CD4-positive, alpha-beta memory T cell (primary cell): ENCODE measurements at regions not wholly inside any gene's neighbourhood (a gene's known extent, or its start where the extent isn't known, plus 50 kb on each side); places are given as distances from the start of the nearest gene placed in this dataset.

Source experiments
- CTCF ChIA-PET: fragments of 350-600 bp; sonication (Branson Sonifier 250); formaldehyde crosslinking; loops from one replicate; lab custom pipeline; 2021; ENCODE audit warnings: inconsistent platforms; ENCODE audit not compliant: partially characterized antibody; lab: Charles Lee
- POLR2A ChIA-PET: fragments of 350-600 bp; sonication (Branson Sonifier 250); formaldehyde crosslinking; loops from one replicate; lab custom pipeline; 2021; ENCODE audit not compliant: partially characterized antibody; lab: Charles Lee
- DNase-seq, 5 donors: peaks; one replicate each; pipeline versions ENCODE4 v3.0.0 to v3.0.0-alpha.2; 2020 to 2022; ENCODE audit warnings: mixed read lengths in 1 of 5
- H3K27ac ChIP-seq: one replicate; pipeline ENCODE4 v1.7.0; 2013; ENCODE audit warnings: low read depth, low read length
- H3K27me3 ChIP-seq: 2 replicates; pipeline ENCODE4 v1.7.0; 2013; ENCODE audit warnings: mild to moderate bottlenecking, low read length, moderate library complexity; ENCODE audit not compliant: insufficient read depth
- H3K36me3 ChIP-seq: 2 replicates; pipeline ENCODE4 v1.7.0; 2013; ENCODE audit warnings: mild to moderate bottlenecking, low read length, moderate library complexity; ENCODE audit not compliant: insufficient read depth
- H3K4me1 ChIP-seq: 2 replicates; pipeline ENCODE4 v1.7.0; 2013; ENCODE audit warnings: mild to moderate bottlenecking, low read length, moderate library complexity; ENCODE audit not compliant: insufficient read depth
- H3K4me3 ChIP-seq, 2 donors: one replicate each; pipeline ENCODE4 v1.7.0; 2013; ENCODE audit warnings: low read length in 2 of 2, mild to moderate bottlenecking in 1 of 2
- H3K9me3 ChIP-seq, 2 donors: one replicate each; pipeline ENCODE4 v1.7.0; 2013; ENCODE audit warnings: low read length in 2 of 2, control low read depth in 1 of 2; ENCODE audit not compliant: control insufficient read depth in 1 of 2
- H3K27ac Mint-ChIP-seq, 7 donors: one replicate each; pipeline ENCODE4 v1.8.0; 2020 to 2021; ENCODE audit warnings: mixed read lengths in 7 of 7, mild to moderate bottlenecking in 6 of 7, inconsistent platforms in 3 of 7, moderate library complexity in 3 of 7
- H3K27me3 Mint-ChIP-seq, 2 donors: one replicate each; pipeline ENCODE4 v1.8.0; 2020 to 2021; ENCODE audit warnings: mixed read lengths in 2 of 2
- H3K36me3 Mint-ChIP-seq, 2 donors: one replicate each; pipeline ENCODE4 v1.8.0; 2020 to 2021; ENCODE audit warnings: mixed read lengths in 2 of 2, inconsistent platforms in 1 of 2, mild to moderate bottlenecking in 1 of 2
- H3K4me1 Mint-ChIP-seq, 4 donors: one replicate each; pipeline ENCODE4 v1.8.0; 2020 to 2021; ENCODE audit warnings: mixed read lengths in 4 of 4, mild to moderate bottlenecking in 1 of 4
- H3K4me3 Mint-ChIP-seq, 8 donors: one replicate each; pipeline ENCODE4 v1.8.0; 2020 to 2021; ENCODE audit warnings: mixed read lengths in 8 of 8, mild to moderate bottlenecking in 7 of 8, moderate library complexity in 6 of 8, inconsistent platforms in 3 of 8
- H3K9me3 Mint-ChIP-seq, 8 donors: one replicate each; pipeline ENCODE4 v1.8.0; 2020 to 2021; ENCODE audit warnings: mixed read lengths in 8 of 8, mild to moderate bottlenecking in 5 of 8, inconsistent platforms in 3 of 8, moderate library complexity in 1 of 8
- intact Hi-C: fragments of 100-400 bp; cut with micrococcal nuclease; formaldehyde crosslinking; loops from one replicate; pipeline ENCODE4 v1.15.1; 2023

DNA sequence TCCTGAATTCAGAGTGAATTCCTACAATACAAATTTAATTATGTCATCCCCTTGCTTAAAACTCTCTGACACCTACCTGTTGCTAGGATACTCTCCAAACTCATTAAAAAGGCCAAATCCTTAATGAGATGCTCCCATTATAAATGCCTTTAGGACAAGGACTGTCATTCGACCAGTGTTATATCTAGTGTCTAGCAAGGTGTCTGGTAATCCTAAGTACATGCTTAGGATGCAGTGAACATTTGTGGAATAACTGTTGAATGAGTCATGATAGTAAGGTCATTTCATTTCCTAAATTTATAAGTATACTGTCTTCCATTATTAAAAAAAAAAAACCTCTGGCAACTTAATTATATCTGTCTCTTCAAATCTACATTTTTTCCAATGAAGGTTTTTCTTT lies 588.9 kb upstream of the NRXN1 start:
- Mint-ChIP-seq H3K36me3 (no peaks in the 10 kb centered on the region), H3K9me3 (peaks cover 2 to 29% (median 18%) of the 10 kb centered on the region in 8 donors), H3K27me3 (no peaks in the 10 kb centered on the region), H3K4me1 (no peaks in the 10 kb centered on the region), H3K27ac (no peak overlapping the region), H3K4me3 (no peak overlapping the region)
- no peak for DNase-seq
- H3K4me1 ChIP-seq = no peaks in the 10 kb centered on the region
- POLR2A ChIA-PET = no interaction called here
- intact Hi-C loops = no loop called here
- no peaks in the 10 kb centered on the region for H3K27me3 ChIP-seq
- no peak overlapping the region for H3K27ac ChIP-seq
- no peak overlapping the region for H3K4me3 ChIP-seq
- CTCF ChIA-PET = no interaction called here
- no peaks in the 10 kb centered on the region for H3K36me3 ChIP-seq
- no peaks in the 10 kb centered on the region for H3K9me3 ChIP-seq

DNA sequence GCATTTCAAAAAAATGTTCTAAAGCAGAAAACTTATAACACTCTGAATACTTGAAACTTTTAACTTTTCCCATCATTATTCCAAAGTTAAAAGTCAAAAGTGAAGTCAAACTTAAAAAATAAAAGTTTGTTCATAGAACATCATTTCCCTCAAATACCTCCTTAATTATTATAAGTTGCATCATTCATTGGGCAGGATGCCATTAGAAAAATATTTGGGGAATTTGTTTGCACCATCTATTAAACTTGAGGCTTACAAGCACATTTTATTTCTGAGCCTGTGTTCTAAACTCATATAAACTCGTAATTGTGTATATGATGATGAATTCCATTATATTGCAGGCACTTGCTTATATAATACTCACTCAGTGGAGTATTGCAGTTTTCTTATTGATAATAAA lies 588.0 kb upstream of the NRXN1 start:
- ChIA-PET CTCF (no interaction called here), POLR2A (no interaction called here)
- no peaks in the 10 kb centered on the region for H3K4me1 Mint-ChIP-seq
- DNase-seq = no peak
- H3K27ac ChIP-seq = no peak overlapping the region
- no peak overlapping the region for H3K4me3 Mint-ChIP-seq
- H3K4me3 ChIP-seq = no peak overlapping the region
- H3K27me3 Mint-ChIP-seq = no peaks in the 10 kb centered on the region
- H3K9me3 ChIP-seq = peaks cover 0 to 3% of the 10 kb centered on the region in 2 donors
- H3K9me3 Mint-ChIP-seq = peaks cover 2 to 30% (median 18%) of the 10 kb centered on the region in 8 donors
- intact Hi-C loops = no loop called here
- no peaks in the 10 kb centered on the region for H3K4me1 ChIP-seq
- no peaks in the 10 kb centered on the region for H3K27me3 ChIP-seq
- no peaks in the 10 kb centered on the region for H3K36me3 Mint-ChIP-seq
- H3K27ac Mint-ChIP-seq = no peak overlapping the region
- H3K36me3 ChIP-seq = no peaks in the 10 kb centered on the region

DNA sequence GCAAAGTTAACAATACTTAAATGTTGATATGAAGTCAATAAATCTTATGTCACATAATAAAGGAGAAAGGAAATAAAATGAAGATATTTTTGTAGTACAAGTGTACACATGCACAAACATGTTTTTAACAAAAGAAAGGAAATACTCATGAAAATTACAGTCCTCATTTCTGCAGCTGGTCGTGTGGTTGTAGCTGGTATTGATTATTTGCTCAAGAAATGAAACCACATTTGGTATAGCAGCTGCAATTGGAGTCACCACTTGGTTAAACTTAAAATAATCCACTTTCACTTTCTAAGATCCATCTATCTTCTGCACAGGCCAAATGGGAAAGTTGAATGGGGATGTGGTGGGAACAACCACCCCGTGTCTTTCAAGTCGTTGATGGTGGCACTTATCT lies 580.5 kb upstream of the NRXN1 start:
- H3K9me3 ChIP-seq = peaks cover 0 to 5% of the 10 kb centered on the region in 2 donors
- H3K27me3 ChIP-seq = no peaks in the 10 kb centered on the region
- H3K9me3 Mint-ChIP-seq = peaks cover 0 to 34% (median 11%) of the 10 kb centered on the region in 8 donors
- no peaks in the 10 kb centered on the region for H3K36me3 ChIP-seq
- CTCF ChIA-PET = no interaction called here
- H3K27me3 Mint-ChIP-seq = no peaks in the 10 kb centered on the region
- no peak overlapping the region for H3K27ac Mint-ChIP-seq
- no peak overlapping the region for H3K27ac ChIP-seq
- H3K4me1 Mint-ChIP-seq = no peaks in the 10 kb centered on the region
- intact Hi-C loops = no loop called here
- H3K4me3 ChIP-seq = no peak overlapping the region
- DNase-seq = no peak
- no peaks in the 10 kb centered on the region for H3K4me1 ChIP-seq
- POLR2A ChIA-PET = no interaction called here
- H3K36me3 Mint-ChIP-seq = no peaks in the 10 kb centered on the region
- no peak overlapping the region for H3K4me3 Mint-ChIP-seq

DNA sequence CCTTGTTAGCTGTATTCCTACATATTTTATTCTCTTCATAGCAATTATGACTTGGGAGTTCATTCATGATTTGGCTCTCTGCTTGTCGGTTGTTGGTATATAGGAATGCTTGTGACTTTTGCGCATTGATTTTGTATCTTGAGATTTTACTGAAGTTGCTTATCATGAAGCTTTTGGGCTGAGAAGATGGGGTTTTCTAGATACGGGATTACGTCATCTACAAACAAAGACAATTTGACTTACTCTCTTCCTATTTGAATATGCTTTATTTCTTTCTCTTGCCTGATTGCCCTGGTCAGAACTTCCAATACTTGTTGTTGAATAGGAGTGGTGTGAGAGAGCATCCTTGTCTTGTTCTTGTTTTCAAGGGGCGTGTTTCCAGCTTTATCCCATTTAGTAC lies 569.8 kb upstream of the NRXN1 start:
- no peak overlapping the region for H3K4me3 Mint-ChIP-seq
- H3K9me3 Mint-ChIP-seq = peaks cover 3 to 36% (median 19%) of the 10 kb centered on the region in 8 donors
- no peaks in the 10 kb centered on the region for H3K27me3 Mint-ChIP-seq
- Histone ChIP-seq H3K27ac (no peak overlapping the region), H3K36me3 (no peaks in the 10 kb centered on the region), H3K4me3 (no peak overlapping the region), H3K27me3 (no peaks in the 10 kb centered on the region), H3K9me3 (no peaks in the 10 kb centered on the region), H3K4me1 (no peaks in the 10 kb centered on the region)
- no peaks in the 10 kb centered on the region for H3K36me3 Mint-ChIP-seq
- no peak overlapping the region for H3K27ac Mint-ChIP-seq
- CTCF ChIA-PET = no interaction called here
- no peaks in the 10 kb centered on the region for H3K4me1 Mint-ChIP-seq
- POLR2A ChIA-PET = no interaction called here
- intact Hi-C loops = no loop called here
- no peak for DNase-seq

DNA sequence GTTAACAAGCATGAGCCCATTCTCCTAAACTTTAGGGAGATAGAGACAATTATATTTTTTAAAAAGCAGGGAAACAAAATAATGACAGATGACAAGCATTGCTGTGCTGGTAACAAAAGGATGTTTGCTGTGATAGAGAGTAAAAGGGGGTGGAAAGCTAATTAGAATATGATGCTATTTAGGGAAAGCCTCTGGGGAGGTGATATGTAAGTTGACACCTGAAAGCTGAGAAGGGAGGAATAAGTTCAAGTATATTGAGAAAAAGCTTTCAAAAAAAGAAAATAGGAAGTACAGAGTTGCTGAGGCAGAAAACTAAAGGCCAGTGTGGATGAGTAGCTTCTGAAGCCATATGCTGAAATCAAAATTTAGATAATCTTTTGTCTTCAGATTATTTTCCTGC lies 565.2 kb upstream of the NRXN1 start:
- no peaks in the 10 kb centered on the region for H3K4me1 Mint-ChIP-seq

DNA sequence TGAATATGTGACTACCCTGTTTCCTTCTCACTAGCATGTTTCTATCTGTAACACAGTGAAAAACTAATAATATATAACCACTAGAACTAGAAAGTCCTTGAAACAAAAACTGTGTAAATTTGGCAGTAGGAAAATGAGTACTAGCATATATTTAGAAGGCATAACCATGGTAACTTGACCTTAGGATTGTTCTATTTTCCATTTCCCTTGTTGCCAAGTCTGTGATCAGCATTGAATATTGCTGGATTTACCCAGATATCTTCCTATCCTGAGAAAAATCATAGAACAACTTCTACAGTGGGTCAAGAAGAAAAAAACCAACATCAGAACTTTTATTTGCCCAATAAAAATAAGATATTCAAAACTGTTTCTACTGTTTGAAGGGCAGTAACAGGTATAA lies 563.9 kb upstream of the NRXN1 start:
- DNase-seq = no peak
- no peak overlapping the region for H3K27ac Mint-ChIP-seq
- H3K4me1 ChIP-seq = no peaks in the 10 kb centered on the region
- H3K4me3 ChIP-seq = no peak overlapping the region
- no peaks in the 10 kb centered on the region for H3K27me3 Mint-ChIP-seq
- CTCF ChIA-PET = no interaction called here
- no peak overlapping the region for H3K4me3 Mint-ChIP-seq
- no peak overlapping the region for H3K27ac ChIP-seq
- no peaks in the 10 kb centered on the region for H3K9me3 ChIP-seq
- H3K4me1 Mint-ChIP-seq = no peaks in the 10 kb centered on the region
- no peaks in the 10 kb centered on the region for H3K36me3 ChIP-seq
- H3K36me3 Mint-ChIP-seq = no peaks in the 10 kb centered on the region
- intact Hi-C loops = no loop called here
- H3K9me3 Mint-ChIP-seq = peaks cover 0 to 20% (median 8%) of the 10 kb centered on the region in 8 donors
- POLR2A ChIA-PET = no interaction called here
- no peaks in the 10 kb centered on the region for H3K27me3 ChIP-seq

More for the DNA sequence above, 565.2 kb upstream of the NRXN1 start:
- Histone ChIP-seq H3K4me3 (no peak overlapping the region), H3K27ac (no peak overlapping the region), H3K4me1 (no peaks in the 10 kb centered on the region), H3K27me3 (no peaks in the 10 kb centered on the region), H3K9me3 (no peaks in the 10 kb centered on the region), H3K36me3 (no peaks in the 10 kb centered on the region)
- Mint-ChIP-seq H3K4me3 (no peak overlapping the region), H3K9me3 (peaks cover 2 to 19% (median 6%) of the 10 kb centered on the region in 8 donors), H3K27ac (no peak overlapping the region), H3K36me3 (no peaks in the 10 kb centered on the region), H3K27me3 (no peaks in the 10 kb centered on the region)
- ChIA-PET POLR2A (no interaction called here), CTCF (no interaction called here)
- intact Hi-C loops = no loop called here
- DNase-seq = no peak

DNA sequence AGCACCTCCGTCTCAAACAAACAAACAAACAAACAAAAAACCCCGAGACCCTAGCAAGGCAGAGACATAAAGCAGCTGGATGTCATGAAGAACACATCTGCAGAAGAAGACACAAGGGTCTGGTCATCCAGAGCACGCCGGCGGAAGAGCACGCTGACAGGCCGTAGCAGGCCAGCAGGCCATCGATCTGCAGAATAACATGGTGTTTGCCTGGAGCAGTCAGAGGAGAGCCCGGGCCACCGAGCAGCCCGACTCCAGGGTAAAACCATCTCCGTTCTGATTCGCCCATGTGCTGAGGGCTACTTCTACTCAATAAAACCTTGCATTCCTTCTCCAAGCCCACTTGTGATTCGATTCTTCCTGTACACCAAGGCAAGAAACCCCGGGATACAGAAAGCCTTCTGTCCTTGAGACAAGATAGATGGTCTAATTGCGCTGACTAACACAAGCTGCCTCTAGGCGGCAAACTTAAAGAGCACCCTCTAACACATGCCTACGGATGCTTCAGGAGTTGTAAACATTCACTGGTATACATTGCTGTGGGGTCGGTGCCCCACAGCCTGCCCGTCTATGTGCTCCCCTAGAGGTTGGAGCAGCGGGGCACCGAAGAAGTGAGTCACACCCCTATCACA lies 549.8 kb upstream of the NRXN1 start:
- H3K27ac ChIP-seq = no peak overlapping the region
- CTCF ChIA-PET = no interaction called here
- Mint-ChIP-seq H3K4me1 (no peaks in the 10 kb centered on the region), H3K36me3 (no peaks in the 10 kb centered on the region), H3K4me3 (no peak overlapping the region), H3K27me3 (no peaks in the 10 kb centered on the region), H3K27ac (no peak overlapping the region), H3K9me3 (peaks cover 0 to 16% (median 3%) of the 10 kb centered on the region in 8 donors)
- peak in 1 of 5 donors; percentile 31 for DNase-seq
- POLR2A ChIA-PET = no interaction called here
- no peaks in the 10 kb centered on the region for H3K36me3 ChIP-seq
- H3K4me3 ChIP-seq = no peak overlapping the region
- H3K9me3 ChIP-seq = no peaks in the 10 kb centered on the region
- H3K4me1 ChIP-seq = no peaks in the 10 kb centered on the region
- H3K27me3 ChIP-seq = no peaks in the 10 kb centered on the region
- intact Hi-C loops = no loop called here

DNA sequence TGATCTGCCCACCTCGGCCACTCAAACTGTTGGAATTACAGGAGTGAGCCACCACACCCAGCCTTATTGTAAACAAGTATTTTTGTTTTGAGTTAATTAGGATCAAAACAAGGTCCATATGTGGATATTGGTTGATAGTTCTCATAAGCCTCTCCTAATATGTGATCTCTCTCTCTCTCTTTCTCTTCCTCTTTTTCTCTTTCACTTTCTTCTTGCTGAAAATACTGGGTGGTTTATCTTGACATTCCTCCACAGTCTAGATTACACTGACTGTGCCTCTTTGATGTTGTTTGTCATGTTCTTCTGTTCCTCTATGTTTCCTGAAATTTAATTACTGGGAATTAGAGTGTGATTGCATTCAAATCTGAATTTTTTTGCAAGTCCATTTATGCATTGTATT lies 547.5 kb upstream of the NRXN1 start:
- Mint-ChIP-seq H3K4me1 (no peaks in the 10 kb centered on the region), H3K4me3 (no peak overlapping the region), H3K36me3 (no peaks in the 10 kb centered on the region), H3K9me3 (peaks cover 0 to 14% (median 1%) of the 10 kb centered on the region in 8 donors), H3K27ac (no peak overlapping the region), H3K27me3 (no peaks in the 10 kb centered on the region)
- H3K9me3 ChIP-seq = no peaks in the 10 kb centered on the region
- DNase-seq = no peak
- no peaks in the 10 kb centered on the region for H3K4me1 ChIP-seq
- intact Hi-C loops = no loop called here
- no peaks in the 10 kb centered on the region for H3K36me3 ChIP-seq
- H3K27me3 ChIP-seq = no peaks in the 10 kb centered on the region
- no peak overlapping the region for H3K4me3 ChIP-seq
- no peak overlapping the region for H3K27ac ChIP-seq
- ChIA-PET POLR2A (no interaction called here), CTCF (no interaction called here)
